ENCODE measurements at regions not wholly inside any gene's neighbourhood (a gene's known extent, or its start where the extent isn't known, plus 50 kb on each side); places are given as distances from the start of the nearest gene placed in this dataset.

- DNase-seq (ENCODE audit: low spot score): no peak
These were observed 355.1 kb downstream of the ALG10 start for GRCh38 chr12:34377243-34378035.

GRCh38 chr12:34379142-34379541 is 356.8 kb downstream of the ALG10 start:
- DNase-seq (ENCODE audit: low spot score): no peak

- no peak for DNase-seq (ENCODE audit: low spot score)
These were observed 362.4 kb downstream of the ALG10 start for GRCh38 chr12:34384693-34385092.

- no peak for DNase-seq (ENCODE audit: low spot score)
These were observed 363.7 kb downstream of the ALG10 start for GRCh38 chr12:34386016-34386415.

- no peak for DNase-seq (ENCODE audit: low spot score)
These were observed 364.4 kb downstream of the ALG10 start for GRCh38 chr12:34386621-34387255.

- DNase-seq (ENCODE audit: low spot score): no peak
These were observed 365.7 kb downstream of the ALG10 start for GRCh38 chr12:34387711-34388635.

GRCh38 chr12:34388636-34389377 is 366.5 kb downstream of the ALG10 start:
- no peak for DNase-seq (ENCODE audit: low spot score)

GRCh38 chr12:34389378-34390170 is 367.3 kb downstream of the ALG10 start:
- no peak for DNase-seq (ENCODE audit: low spot score)

GRCh38 chr12:34390171-34390841 is 368.0 kb downstream of the ALG10 start:
- no peak for DNase-seq (ENCODE audit: low spot score)

- no peak for DNase-seq (ENCODE audit: low spot score)
These were observed 368.8 kb downstream of the ALG10 start for GRCh38 chr12:34390846-34391700.

GRCh38 chr12:34391771-34392581 is 369.7 kb downstream of the ALG10 start:
- no peak for DNase-seq (ENCODE audit: low spot score)

- DNase-seq (ENCODE audit: low spot score): no peak
These were observed 370.4 kb downstream of the ALG10 start for GRCh38 chr12:34392741-34393085.

- DNase-seq (ENCODE audit: low spot score): no peak
These were observed 371.0 kb downstream of the ALG10 start for GRCh38 chr12:34393086-34393820.

- DNase-seq (ENCODE audit: low spot score): no peak
These were observed 371.5 kb downstream of the ALG10 start for GRCh38 chr12:34393821-34394150.

- DNase-seq (ENCODE audit: low spot score): no peak
These were observed 372.1 kb downstream of the ALG10 start for GRCh38 chr12:34394211-34395055.

- no peak for DNase-seq (ENCODE audit: low spot score)
These were observed 373.0 kb downstream of the ALG10 start for GRCh38 chr12:34395056-34396005.
